ENCODE measurements at regions not wholly inside any gene's neighbourhood (a gene's known extent, or its start where the extent isn't known, plus 50 kb on each side); places are given as distances from the start of the nearest gene placed in this dataset.
"Not testable (repeated sequence)": the region's sequence is repeated elsewhere in the genome, so short reads cannot be mapped to it uniquely, and the experiment has no call there.

- H3K36me3 ChIP-seq; H3K9me3 ChIP-seq; H3K27ac ChIP-seq; H3K4me1 ChIP-seq; H3K4me3 ChIP-seq; intact Hi-C loops (cut with DNase I; ENCODE audit: low total_unique reads); DNase-seq (ENCODE audit: low spot score in 2 of 2); H3K27me3 ChIP-seq: not testable (repeated sequence)
Measured at GRCh38 chr1:149418782-149419181, 56.1 kb upstream of the NBPF19 start.

GRCh38 chr1:149423122-149423521 lies 51.7 kb upstream of the NBPF19 start:
- H3K27ac ChIP-seq; intact Hi-C loops (cut with DNase I; ENCODE audit: low total_unique reads); H3K9me3 ChIP-seq; H3K36me3 ChIP-seq; H3K4me3 ChIP-seq; H3K27me3 ChIP-seq; H3K4me1 ChIP-seq; DNase-seq (ENCODE audit: low spot score in 2 of 2): not testable (repeated sequence)

Data from breast epithelium (tissue), 4 donors.